ENCODE measurements at regions not wholly inside any gene's neighbourhood (a gene's known extent, or its start where the extent isn't known, plus 50 kb on each side); places are given as distances from the start of the nearest gene placed in this dataset.

DNA sequence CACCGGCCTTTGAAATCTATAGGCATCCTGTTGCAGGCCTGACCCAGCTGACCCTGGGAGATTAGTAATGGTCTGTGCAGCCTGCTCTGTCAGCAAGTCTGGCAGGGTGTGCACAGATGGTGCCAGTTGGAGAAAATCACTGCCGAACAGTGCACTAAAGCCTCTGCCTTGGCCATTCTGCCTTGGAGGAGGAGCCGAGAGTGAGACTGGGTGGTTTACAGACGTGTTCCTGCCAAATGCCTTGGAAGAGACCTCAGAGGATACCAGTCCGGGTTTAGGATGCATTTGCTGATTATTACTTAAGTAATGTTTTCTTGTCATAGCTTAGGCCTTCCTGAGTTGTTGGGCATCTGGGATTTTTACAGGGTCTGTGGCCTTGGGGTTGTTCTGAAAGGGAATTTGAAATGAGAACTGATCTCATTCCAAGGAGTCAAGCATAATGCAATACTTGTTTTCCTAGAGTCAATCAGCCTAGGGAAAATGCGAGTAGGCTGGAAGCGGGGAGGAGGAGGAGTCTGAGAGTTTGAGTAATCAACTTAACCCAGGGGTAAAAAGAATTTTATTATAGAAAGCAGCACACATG is 292.1 kb downstream of the SOX4 start:
- no peak for DNase-seq (ENCODE audit: low spot score)

DNA sequence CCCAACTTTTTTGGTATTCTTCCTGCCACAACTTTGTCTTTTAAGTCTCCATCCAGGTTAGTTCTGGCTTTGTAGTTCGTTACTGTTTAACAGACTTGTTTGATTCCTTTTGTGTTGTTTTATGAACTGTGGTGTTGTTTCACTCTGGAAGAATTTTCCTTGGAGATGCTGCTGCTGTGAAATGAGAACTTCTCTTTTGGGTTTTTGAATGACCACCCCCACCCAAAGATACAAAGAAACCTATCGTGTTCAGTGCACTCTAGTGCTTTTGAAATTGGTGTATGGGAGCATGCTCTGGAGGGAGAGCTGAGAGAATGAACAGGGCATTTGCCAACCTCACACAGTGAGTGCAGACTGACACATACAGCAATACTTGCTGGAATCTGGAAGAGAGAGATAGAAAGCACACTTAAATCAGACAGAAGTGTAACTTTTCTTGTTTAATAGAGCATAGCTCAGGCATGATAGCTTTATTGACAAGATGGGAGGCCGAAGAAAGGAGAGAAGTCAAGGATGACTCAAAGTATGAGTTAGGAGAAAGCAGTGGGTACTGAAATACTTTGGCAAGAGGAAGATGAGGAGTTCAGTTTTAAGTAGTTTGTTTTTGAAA is 293.1 kb downstream of the SOX4 start:
- DNase-seq (ENCODE audit: low spot score) = no peak

DNA sequence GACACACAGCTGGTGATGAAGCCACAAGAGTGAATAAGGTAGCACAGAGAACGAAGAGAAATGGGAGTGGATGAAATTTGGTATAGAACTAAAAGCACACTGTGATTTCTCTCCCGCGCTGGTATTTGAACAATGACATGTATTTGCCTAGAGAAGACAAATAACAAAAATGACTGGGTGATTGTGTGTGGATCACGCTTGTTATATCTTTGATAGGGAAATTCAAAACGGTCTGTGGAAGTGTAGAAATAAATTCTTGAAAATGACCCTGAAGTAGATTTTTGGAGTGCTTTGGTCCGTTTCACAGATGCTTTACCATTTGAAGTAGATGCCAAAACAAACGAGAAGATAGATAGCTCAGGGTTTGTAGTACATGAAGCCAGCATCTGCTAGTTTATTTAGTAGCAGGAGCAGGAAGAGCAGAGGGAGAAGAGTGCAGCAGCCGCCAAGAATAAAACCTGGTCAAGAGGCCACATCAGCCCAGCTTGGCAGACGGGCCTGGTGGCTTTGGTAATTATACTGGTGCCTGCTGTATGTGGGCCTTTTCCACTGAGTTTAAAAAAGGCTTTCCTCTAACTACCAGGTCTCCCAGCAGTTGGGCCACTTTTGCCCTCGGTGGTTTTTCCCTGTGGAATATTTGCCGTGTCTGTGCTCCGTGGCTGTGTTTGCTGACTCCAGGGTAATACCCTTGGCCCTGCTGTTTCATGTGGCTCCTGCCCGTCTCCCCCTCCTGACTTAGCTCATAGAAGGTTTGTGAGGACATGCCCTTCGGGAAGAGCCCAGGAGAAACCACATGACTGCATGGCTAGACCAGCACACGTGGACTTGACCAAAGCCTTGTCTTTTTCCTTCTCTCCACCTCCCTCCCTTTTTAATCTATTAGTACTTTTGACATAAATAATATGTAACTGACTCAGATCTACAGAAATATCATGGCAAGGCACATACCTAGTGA is 294.0 kb downstream of the SOX4 start:
- no peak for DNase-seq (ENCODE audit: low spot score)

DNA sequence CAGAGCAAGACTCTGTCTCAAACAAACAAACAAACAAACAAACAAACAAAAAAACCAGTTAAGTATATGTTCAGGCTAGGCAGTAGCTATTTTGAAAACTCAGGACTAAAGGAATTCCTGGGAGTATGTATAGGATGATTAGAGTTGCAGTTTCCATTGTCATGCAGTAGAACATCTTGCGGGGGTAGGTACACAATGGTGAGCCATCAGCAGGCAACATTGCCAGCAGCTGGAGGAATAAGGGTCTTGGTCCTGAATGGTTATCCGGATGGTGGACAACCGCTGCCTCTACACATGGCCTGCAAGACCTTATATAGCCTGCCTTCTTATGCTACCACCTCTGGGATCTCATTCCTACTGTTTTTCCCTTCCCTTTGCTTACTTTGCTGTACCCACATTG is 297.5 kb downstream of the SOX4 start:
- DNase-seq (ENCODE audit: low spot score) = no peak

DNA sequence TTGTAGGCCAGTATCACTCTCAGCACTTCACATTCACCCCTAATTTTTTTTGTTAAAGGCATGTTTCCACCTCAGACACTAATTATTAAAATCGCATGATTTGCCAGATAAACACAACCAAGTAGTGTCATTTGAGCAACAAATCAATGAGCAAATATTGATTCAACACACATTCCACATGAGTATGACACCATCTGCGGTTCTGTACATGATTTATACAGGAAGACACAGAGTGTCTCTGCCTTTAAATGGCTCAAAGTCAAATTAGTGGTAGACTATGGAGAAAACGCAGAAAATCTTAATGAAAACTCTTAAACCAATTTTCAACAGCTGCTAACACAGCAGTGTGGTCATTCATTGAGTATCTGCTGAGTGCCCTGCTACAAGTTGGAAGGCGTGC is 300.2 kb downstream of the SOX4 start:
- no peak for DNase-seq (ENCODE audit: low spot score)

DNA sequence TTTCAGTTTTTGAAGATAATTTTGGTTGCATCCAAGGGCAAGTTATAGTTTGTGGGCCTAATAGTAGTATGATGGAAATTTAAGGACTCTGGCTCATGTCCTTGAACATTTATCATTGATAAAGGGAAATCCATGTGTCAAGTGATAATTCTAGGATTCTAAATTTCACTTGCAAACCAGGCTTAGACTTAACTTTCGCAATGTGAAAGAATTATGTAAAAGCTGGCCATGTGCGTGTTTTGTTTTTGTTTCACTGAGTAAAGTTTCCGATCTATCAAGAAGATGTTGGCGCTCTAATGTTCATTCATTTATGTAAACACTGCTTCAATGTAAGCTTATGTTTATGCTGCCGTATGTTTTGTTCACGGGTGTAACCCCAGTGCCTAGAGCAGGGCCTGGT is 302.0 kb downstream of the SOX4 start:
- DNase-seq (ENCODE audit: low spot score) = no peak

DNA sequence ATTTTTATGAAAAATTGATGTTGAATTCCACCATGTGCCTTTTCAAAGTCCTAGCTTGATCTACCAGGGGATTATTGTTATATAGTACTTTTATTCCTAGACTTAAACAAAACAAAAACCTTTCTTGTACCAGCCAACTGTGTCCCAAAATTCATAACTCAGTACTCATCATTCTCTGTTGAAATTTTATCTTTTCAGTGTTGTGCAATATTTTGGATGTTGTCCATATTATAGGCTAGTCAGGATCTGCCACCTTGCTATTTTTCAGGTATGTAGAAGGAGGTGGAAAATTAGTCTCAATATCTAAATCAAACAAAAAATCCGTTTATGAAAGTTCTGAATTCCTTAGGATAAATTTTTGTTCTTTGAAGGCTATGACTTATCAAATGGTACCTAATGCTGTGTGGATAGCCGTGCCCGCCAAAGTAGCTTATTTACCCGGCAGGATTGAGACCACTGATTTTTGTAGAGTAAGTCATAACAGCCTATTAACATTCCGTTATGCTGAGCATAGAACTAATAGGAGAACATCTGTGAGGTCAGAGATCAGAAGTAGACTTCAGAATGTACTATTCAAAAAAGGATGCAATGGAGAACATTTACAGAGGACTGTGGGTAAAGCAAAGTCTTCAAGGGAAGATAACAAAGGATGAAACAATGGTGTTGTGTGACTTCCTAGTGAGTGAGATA is 304.7 kb downstream of the SOX4 start:
- DNase-seq (ENCODE audit: low spot score) = no peak

DNA sequence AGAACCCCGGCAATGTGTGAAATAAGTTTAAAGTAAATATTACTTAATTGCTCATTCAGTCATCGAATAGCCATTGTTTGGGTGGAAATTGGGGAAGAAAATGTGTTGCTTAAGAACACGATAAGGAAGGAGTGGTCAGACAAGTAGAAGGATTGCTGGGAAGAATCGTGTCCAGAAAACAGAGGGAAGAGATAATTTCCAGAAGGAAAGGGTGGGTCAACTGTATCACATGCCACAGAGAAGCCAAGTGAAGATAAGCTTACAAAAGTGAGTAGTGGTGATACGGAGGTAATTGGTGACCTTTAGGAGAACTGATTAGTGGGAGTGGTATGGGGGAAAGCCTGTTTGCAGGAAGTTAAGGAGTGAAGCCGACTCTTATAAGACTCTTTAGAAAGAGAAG is 306.2 kb downstream of the SOX4 start:
- no peak for DNase-seq (ENCODE audit: low spot score)

DNA sequence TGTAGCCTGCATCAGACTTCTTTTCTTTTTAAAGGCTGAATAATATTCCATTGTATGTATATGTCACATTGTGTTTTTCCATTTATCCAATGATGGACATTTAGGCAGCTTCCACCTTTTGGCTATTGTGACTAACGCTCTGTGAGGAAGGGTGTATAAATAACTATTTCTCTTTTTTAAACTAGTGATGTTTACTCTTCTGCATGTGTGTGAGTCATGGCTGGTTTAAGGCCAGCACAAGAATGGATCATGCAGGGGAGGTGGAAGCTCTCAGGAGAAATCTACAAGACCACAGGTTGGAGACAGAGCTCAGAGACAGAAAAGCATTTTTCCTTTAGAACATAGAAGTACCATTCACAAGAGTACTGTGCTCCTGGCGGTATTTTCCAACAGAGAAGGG is 307.2 kb downstream of the SOX4 start:
- no peak for DNase-seq (ENCODE audit: low spot score)

DNA sequence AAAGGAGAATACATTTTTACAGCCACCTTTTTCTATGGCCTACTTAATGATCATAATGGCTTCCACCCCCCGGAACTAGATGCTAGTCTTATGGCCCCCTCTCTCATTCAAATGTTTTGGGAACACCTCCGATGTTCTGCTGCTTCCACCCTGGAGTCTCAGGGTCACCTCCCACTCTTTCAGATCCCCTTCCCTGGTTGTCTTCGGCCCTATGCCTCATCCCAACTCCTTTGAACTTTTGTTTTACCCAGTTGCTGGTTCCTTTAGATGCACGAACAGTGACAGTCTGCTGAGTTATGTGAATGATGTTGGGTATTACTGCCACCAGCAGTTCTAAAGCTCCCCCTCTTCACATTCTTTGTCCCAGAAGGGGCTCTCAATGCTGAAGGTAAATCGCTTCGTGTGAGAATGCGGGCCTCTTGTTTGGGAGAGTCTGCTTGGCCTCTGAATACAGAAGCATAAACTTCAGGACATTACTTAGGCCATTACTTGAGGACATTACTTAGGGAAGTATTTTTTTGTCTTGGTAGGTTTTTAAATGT is 309.1 kb downstream of the SOX4 start:
- DNase-seq (ENCODE audit: low spot score) = no peak

DNA sequence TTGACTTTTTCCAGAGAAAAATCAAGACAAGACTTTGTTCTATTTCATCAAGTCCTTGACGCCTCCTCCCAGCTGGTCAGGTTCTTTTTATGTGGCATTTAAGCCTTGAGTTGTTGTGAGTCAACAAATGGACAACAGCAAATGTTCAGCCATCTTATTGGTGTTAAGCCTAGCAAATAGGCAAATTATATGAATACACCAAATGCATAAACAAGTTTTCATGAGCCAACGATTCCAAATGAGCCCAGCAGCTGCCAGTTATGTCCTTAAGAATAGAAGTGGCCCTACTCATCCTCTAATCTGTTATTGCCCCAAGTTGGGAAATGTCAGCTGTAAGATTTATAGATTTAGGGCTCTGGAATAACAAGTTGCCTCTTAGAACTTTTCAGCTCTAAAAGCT is 312.0 kb downstream of the SOX4 start:
- no peak for DNase-seq (ENCODE audit: low spot score)

DNA sequence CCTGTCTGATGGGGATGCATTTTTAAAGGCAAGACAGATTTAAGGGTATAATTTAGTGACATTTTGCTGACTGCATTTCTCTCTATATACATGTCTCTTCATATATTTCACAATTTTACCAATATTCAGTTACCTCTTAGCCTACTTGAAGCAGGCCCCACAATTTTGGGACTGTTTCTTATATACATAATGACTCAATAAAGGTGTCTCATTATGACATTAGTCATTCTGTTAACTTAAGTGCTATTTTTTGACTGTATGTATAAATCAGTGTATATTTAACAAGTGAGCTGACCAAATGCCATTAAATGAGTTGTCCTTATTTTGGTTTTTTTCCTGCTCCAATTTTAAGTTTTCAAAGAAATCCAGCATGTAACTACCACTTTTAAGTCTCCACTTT is 313.3 kb downstream of the SOX4 start:
- DNase-seq (ENCODE audit: low spot score) = no peak

DNA sequence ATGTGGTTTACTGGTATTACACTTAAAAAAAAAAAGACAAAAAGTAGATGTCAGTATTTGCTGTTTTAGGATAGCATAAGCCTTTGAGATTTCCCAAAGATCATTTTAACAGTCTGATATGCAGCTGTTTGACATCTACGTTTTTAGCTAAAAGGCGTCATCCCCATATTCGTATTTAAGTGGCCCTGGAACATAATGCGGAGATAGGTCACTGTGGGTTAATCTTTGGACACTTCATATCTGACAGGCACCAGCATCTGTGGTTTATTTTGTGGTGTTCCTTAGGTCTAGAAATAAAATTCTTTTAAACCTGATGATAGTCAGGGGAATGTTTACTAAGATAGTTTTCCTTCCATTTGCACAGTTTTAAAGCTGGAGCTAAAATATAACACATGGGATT is 313.7 kb downstream of the SOX4 start:
- DNase-seq (ENCODE audit: low spot score) = no peak

DNA sequence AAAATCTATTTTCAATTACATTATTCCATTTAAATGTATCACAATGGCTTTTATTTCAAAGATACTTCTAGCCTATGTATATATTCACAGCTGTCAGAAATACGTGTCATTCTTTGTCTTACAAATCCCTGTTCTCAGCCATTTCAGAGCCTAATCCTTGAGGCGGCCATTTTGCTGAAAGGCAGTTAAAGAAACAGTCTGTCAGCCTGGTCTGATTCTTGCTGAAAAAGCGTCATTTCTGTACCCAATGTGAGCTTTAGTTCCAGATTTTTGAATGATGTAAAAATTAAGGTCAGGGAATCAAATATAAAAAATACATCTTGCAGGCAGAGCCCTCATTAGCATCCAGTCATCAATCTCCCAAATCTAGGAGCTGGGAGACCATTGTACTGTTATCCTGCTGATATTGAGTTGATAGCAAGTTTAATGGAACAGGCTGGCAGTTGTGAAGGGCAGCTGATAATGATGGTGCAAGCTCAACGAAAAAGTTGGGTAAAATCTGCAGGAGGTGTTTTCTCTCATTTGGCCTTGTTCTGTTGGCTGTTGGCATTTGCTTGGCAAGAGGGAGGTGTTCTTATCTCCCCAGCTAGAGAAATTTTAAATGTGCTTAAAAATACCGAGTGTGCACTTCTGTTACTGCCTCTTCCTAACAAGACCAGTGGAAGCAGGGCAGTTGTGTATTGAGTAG is 314.8 kb downstream of the SOX4 start:
- DNase-seq (ENCODE audit: low spot score) = no peak

DNA sequence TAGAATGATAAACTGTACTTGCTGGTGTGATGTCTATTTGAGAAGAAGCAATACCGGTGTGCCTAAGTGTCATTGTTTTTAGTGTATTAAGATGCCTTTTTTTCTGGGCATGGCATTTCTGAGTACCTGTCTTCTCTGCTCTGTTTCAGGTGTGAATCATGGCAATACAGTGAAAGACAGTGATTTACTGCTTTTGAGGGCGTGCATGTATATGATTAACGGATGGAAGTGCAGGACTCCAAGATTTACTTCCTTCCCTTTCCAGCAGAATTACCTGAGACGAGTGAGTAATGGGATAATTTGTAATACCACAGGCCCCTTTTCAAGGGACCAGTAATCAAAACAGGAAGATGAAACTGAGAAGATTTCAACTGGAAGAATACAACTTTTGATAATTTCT is 315.8 kb downstream of the SOX4 start:
- DNase-seq (ENCODE audit: low spot score) = no peak

DNA sequence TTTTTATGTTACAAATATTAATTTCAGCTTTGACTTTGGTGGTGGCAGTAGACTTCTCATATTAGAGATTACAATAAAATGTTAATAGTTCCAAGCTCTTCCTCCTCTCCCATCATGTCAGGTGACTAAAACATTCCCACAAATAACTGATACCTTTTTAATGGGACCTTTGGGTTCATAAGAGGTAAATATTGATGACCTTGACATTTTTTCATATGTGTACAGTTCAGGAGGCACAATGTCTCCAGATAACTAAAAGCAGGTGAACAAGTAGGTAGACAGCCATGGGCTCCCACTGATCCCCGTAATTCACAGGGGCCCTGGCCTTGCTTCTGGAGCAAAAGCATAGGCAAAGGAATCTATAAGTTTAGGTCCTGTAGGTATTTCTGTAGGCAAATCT is 317.7 kb downstream of the SOX4 start:
- no peak for DNase-seq (ENCODE audit: low spot score)

DNA sequence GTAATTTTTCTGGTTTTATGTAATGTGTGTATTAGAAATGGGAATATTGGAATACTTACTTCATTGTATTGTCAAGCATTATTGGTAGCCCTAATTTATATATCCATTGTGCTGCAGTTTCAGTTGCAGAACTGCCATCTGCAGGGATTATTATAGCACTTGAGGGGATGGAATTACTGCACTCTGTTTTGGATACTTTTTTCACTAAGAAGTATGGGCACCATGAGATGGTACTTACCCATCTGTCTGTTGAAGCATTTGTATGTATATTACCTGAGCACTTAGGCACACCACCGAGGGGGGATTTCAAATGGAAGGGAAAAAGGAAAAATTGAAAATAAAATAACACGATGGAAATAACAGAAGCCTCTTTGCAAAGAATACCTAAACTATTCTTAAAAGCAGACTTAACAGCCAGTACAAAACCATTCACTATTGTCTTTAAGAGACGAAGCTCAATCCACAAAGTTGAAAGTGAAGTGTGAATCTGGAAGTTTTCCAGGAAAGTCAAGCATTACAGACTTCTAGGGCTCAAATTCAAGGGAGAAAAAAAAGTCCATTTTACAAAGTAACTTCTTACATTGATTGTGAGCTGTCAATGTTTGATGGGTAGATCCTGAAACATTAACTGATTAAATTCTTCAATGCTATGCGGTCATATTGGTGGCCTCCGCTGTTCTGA is 318.7 kb downstream of the SOX4 start:
- DNase-seq (ENCODE audit: low spot score) = no peak

DNA sequence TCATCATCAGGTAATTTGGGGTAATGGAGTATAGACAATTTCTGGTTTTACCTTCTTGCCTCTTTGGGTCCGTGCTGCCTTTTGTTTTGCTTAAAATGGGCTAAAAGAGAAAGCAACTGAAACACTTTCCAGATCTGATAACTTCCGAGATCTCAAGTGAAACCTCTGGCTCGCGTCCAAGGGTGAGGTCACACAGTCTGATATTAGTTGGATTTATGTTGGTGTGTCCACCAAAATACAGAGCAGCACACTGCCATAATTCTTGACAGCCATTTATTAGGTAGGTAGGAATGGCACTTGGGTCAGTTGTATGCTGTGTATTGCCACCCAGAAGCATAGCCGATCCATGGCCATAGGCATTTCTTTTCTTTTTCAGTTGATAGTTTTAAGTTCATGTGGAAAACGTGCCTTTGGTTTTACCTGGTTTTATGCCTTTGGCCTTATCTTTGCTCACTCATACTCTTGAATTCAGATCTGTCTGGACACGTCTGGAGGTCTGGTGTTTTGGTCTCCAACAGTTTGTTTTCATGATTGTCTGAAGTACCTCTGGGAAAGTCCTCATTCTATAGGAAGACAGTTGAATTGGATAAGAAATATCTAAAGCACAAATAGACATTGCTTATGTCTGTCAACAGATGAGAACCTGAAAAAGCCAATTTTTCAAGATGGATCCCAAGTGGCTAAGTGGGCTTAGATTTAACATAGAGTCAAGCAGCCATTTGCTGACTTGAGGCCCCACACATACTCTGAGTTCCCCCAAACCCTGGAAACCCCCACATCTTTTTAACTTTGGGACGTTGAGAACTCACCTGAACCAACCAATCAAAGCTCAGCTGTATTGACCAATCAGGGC is 320.8 kb downstream of the SOX4 start:
- DNase-seq (ENCODE audit: low spot score) = no peak

DNA sequence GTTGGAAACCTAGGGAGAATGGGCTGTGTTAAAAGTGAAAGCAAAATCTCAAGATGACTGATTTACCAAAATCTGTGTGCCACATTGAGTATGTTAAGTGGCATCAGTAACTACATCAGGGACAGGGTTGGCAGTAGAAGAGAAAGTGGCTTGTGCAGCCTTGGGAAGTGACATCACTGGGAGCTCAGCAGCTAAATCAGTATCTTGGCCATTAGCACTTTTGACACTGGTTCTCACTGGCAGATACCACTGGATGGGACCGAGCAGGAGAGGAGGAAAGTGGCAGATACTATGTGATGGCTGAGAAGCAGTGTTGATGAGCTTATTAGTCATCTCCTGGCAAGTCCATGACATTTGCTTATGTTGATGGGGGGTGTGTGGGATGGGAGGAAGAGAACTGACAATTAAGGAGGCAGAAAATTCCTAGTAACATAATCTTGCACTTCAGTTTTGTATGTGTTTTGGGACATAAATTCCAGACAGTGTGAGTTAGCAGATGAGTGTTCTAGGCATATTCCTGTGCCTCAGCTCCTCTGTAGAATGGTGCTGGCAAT is 322.2 kb downstream of the SOX4 start:
- DNase-seq (ENCODE audit: low spot score) = no peak

DNA sequence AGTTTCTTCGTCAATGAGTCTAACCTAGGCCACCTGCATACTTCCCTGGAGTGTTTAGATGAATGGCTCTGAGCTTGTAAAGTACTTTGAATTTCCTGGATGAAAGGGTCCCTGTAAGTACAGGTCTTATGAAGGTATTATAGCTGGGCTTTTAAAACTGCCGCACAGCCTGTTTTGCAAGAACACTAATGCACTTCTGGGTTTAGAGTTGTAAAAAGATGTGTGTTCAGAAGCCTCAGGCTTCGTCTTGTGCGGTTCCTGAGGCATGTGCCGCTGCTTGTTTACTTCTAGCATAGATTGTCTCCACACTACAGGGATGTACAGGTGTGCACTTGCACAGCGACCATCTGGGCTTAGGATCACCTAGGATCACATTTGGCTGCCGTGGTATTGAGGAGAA is 324.5 kb downstream of the SOX4 start:
- DNase-seq (ENCODE audit: low spot score) = no peak
